GM19468 (cell line): ENCODE measurements at regions not wholly inside any gene's neighbourhood (a gene's known extent, or its start where the extent isn't known, plus 50 kb on each side); places are given as distances from the start of the nearest gene placed in this dataset.

Source experiments
- ATAC-seq: cut with Tn5 transposase; IDR thresholded peaks from one replicate; pipeline ENCODE4 v1.9.1; 2021; ENCODE audit warnings: mild to moderate bottlenecking, moderate library complexity, moderate number of reproducible peaks; ENCODE audit not compliant: unreplicated experiment; ENCODE audit errors: extremely low read depth

DNA sequence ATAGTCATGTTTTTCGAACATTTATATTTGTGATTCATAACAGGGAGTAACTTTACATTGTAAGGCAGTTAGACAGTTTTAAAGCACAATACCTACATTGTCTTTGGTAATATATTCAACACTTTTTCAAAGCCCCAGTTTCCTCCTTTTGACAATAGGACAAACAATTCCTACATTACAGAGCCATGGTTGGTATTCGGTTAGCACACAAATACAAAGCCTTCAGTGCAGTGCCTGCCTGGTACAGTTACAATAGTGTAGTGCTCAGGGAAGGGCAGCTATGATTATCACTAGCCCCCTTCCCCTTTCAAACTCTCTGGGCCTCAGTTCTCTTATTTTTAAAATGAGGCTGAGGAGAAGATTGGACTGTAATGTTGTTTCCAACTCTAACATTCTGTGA lies 207.8 kb downstream of the TPBG start:
- no peak for ATAC-seq

DNA sequence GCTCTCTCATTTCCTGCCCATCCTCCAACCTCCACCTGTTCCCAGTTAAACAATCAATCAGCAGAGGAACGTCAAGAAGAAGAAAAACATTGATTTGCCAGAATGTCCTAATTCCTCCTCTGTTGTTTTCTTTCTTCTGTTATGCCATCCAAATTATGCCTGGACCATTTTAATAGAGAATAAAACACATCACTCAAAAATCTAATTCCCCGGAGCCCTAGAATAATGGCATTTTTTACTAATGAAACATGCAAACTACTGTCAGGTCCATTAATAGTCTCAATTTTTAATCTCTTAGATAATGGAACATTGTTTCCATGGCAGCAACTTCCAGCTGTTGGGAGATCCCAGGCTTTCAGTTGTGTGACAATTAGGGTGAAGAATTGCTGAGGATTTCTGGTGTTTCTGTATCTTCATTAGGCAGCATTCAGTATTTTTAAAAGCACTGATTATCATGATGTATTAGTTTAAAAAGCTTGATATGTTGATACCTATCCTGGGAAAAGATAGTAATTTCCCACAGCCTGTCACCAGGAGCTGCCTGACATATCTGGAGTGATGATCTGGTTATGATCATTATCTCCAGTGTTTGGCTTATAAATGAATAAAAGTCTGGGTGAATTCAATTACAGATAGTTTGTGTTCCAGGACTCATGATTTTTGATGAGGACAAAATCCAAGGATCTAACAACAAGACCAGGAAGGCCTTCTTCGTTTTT lies 209.8 kb downstream of the TPBG start:
- ATAC-seq = no peak

DNA sequence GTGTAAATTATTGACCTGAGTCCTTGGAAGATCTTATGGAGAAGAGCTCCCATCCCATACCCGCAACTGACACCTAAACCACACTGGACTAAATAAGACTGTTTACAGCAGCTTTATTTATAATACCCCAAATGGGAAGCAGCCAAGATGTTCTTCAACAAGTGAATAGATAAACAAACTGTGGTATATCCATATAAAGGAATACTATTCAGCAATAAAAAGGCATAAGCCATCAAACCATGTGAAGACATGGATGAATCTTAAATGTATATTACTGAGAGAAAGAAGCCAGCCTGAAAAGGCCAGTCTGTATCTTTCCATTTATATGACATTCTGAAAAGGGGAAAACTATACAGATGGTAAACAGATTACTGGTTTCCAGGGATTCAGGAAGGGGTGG lies 212.7 kb downstream of the TPBG start:
- ATAC-seq = no peak

DNA sequence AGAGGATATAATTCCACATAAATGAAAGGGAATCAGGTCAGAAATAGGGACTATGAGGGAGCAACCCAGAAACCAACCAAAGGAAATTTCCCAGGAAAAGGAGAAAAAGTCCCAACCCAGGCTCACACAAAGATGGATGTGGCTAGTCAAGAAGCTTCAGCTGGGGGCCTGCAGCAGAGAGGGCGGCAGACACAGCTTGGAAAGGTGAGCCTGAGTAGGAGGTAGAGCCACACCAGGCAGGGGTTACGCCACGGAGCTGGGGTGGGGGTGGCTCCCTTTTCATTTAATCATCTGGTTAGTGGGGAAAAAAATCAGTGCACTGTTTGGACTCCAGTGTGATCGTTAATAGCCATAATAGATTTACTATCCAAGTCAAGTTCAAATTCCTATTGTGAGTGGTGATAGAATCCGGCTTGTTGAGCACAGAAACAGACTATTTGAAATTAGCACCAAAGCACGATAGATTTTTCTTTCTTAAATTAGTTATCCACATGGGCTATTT lies 220.6 kb downstream of the TPBG start:
- ATAC-seq = no peak

DNA sequence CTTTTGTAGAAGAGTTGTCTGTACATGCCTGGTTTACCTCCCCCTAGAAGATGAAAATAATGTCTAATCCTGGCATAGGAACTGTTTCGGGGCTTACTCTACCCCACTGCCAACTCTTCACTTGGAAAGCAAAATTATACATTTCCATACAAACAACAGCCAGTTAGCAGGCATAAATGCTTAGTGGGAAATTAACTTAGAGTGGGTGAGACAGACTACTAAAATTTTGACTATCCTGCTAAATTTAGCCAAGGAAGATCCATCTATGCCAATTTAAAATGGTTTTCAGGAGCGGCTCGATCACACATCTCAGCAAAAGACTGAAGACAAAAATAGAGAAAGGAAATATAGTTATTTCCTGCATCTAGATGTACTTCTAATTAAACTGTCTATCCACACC lies 221.2 kb downstream of the TPBG start:
- no peak for ATAC-seq

DNA sequence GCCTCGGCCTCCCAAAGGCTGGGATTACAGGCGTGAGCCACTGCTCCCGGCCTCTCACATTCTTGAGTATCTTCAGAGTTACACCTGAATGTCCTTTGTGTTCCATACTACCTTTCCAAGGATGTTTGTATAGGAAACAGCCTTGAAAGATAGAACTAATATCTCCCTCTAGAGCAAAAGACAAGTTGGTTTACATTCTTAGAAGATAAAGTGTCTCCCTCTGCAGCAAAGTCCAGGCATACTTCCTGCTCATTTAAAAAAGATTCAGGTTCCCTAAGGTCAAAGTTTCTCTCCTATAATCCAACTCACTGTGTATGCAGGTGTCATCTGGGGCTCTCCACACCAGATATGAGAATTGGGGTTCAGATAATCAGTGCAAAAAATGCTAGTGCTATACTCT lies 224.4 kb downstream of the TPBG start:
- no peak for ATAC-seq

DNA sequence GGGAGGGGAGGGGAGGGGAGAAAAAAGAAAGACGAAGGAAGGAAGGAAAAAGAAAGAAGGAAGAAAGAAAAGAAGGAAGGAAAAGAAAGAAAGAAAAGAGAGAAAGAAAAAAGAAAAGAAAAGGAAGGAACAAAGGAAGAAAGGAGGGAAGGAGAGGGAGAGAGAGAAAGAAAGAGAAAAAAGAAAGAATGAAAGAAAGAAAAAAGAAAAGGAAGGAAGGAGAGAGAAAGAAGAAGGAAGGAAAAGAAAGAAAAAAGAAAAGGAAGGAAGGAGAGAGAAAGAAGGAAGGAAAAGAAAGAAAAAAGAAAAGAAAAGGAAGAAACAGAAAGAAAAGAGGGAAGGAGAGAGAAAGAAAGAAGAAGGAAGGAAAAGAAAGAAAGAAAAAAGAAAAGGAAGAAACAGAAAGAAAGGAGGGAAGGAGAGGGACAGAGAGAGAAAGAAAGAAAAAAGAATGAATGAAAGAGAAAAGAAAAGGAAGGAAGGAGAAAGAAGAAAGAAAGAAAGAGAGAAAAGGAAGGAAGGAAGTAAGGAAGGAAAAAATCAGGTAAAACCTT lies 225.3 kb downstream of the TPBG start:
- no peak for ATAC-seq

DNA sequence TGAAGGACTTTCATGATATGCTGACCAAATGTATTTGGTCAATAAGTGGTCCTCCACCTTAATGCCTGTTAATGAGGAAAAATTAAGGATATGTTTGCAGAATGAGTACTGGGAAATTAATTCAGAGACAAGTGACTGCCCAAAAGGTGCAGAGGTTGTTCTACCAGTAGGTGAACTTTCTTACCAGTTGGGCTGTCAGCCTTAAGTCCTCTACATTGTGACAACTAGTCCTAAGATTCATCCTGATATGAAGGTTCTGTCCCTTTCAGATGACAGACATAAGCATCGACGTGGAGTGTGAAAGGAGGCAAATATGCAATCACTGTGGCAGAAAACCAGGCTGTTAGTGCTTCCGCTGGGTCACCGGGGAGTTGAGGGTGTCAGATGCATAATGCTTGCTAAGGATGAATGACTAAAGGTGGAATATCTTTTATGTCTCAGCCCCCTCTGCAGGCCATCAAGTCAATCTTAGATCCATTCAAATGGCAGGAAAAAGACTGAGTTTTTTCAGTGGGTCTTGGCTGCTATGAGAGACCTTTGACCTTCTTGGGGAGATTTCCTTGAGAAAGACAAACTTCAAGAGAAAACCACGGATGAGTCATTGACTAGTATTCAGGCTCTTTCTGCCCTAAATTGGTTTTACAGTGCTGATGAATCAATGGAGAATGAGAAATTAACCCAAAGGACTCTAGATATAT lies 226.0 kb downstream of the TPBG start:
- peak; percentile 19 for ATAC-seq

DNA sequence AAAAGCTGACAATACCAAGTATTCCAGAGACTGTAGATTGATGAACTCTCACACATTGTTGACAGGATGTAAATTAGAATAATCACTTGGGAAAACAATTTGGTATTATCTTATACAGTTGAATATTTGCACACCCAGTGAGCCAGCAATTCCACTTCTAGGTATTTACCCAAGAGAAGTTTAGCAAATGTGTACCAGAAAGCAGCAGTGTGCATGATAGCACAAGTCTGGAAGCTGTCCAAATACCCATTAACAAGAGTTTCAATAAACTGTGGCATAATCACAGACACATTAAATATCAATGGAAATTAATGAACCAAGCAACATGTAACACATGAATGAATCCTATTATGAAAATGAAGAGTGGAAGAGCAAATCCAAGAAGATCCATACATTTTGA lies 233.6 kb downstream of the TPBG start:
- no peak for ATAC-seq

DNA sequence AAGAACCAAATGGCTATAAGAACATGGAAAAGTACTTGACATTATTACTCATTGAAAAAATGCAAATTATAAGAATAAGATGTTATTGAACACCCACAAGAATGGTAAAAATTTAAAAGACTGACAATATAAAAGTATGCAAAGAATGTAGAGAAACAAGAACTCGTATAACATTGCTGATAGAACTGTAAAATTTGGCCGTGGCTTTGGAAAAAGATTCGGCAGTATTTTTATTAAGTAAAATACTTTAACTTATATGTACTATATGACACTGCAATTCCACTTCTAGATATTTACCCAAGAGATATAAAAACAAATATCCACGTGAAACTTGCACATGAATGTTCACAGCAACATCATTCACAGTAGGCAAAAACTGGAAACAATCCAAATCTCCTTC lies 239.2 kb downstream of the TPBG start:
- no peak for ATAC-seq

DNA sequence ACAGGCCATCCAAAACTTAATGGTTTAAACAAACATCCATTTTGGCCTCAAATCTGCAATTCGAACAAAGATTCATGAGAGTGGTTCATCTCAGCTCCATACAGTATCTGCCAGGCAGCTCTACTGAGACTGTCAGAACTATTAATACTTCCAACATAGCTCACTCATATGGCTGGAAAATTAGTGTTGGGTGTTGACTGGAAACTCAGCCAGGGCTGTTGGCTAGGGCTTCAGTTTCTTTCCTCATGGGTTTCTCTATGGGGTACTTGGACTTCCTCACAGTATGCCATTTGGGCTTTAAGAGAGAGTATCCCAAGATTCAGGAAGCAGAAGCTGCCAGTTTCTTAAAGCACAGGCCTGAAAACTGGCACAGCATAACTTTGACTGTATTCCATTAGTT lies 240.3 kb downstream of the TPBG start:
- ATAC-seq = no peak

DNA sequence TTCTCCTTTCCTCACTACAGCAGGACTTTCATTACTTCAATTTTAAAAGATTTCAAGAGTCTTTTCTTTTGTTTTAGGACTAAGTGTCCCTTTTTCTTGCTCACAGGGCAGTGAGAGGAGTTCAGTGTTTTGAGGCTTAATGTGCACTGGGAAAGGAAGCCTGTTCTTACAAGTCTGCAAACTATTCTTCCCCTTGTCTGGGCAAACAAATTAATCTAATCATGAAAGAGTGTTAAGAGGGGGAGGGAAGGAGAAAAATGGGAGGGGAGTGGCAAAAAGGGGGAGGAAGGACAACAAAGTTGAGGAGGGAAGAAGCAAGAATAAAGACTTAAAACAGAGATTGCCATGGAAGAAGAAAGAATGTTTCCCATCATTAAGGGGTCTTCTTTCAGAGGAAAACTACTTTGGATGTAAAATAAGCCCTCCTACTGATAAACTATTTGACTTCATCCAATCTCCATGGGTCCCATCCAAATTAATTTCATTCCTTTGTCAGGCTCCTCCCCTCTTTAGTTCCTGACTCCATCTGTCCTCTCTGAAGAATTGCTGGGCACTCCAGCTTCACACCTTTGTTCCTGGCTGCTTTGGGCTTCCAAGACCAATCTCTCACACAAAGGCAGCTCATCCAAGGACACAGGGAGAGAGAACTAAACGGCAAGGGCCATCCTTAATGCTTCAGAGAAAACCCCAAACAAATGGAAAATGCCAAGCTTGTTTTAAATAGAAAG lies 244.5 kb downstream of the TPBG start:
- no peak for ATAC-seq

DNA sequence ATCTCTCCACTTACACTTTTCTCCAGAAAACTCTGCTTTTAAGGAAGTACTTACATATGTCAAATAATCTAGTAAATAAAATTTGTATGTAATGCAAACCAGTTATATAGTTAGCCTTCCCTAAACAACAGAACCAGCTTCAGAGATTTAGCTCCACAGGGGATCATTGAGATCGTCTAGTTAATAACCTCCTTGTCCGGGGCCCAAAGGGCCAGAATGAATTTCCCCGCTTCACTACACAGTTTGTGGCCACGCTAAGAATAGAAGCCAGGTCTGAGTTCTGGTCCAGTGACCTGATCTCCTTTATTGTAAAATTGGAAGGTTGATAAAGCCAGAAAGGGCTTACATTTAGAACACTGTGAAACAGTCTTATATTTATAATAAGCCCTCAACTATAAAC lies 245.2 kb downstream of the TPBG start:
- no peak for ATAC-seq

DNA sequence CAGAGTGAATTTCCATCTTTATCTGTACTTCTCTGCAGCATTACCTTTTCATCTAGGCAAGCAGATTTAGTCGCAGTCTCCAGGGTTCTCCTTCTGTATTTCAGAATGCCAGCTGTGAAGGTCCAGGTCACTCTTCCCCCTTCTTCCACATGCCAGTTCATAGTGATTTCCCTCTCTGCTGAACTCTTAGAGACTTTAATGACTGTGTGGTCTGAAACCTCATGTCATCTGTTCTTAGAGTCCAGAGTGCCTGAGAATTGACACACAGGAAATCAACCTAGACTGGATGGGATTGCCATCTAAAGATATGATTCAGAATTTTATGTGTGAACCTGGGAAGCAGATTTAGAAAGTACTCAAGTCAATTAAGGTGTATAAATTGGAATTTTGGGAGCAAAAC lies 248.1 kb downstream of the TPBG start:
- no peak for ATAC-seq

DNA sequence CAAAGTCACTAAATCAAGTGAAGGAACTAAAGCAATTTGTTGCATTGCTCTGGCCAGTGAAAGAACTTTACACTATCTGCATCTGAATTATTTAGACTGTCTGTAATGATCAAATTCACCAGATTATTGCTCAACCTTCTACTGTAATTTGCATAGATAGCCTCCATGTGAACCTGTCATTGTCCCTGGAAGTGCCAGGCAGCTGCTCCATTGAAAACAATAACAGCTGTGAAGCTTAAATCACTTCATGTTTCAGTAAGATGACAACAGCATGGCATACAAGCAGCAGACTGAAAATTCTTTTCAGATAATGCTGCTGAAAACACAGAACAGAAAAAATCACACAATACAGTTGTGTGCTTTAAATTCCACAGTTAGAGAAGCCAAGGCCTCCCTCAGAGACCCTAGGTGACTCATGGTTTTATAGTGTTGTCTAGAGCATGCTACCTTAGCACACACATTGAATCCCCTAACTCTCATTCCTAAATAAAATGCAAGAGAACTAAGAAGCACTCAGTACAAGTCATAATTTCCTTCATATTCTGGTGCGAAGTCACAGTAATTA lies 248.9 kb downstream of the TPBG start:
- no peak for ATAC-seq

DNA sequence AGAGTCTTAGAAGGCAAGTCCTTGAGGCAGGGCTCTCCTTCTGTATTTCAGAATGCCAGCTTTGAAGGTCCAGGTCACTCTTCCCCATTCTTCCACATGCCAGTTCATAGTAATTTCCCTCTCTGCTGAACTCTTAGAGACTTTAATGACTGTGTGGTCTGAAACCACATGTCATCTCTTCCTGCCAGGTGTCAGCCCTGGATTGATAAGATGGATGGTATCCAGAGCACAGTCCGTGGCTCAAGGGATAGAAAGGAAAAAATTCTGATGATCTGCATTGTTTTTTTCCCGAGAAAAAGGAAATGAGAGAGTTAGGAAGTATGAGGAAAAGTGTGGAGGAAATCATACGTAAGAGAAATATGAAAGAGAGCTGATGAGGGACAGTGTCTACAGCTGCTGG lies 250.9 kb downstream of the TPBG start:
- ATAC-seq = no peak

DNA sequence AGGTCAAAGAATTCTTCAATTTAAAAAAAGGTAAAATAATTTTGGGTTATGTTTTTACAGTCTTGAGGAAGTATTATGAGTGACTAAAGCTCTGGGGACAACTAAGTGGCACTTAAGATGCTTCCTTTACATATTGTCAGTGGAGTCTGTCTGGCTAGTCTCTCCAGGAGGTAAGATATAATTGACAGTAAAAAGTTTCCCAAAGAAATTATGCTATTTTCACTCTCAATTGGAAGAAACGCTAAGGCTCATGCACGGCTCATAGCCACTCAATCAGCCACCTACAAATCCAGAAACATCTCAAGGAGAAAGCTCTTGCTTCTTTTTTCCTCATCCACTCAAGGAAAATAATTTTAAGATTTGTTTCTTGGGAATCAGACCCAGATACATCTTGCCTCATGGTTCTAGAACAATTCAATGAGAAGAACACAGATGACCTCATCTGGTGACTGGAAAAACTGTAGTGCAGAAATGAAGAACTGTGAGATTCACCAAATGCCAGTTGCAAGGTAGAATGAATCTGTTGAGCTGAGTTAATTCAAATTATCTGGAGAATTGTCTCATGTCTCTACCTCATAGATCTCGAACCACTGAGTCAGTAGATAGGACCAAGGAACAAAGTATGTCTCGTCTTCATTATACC lies 252.9 kb downstream of the TPBG start:
- ATAC-seq = no peak

DNA sequence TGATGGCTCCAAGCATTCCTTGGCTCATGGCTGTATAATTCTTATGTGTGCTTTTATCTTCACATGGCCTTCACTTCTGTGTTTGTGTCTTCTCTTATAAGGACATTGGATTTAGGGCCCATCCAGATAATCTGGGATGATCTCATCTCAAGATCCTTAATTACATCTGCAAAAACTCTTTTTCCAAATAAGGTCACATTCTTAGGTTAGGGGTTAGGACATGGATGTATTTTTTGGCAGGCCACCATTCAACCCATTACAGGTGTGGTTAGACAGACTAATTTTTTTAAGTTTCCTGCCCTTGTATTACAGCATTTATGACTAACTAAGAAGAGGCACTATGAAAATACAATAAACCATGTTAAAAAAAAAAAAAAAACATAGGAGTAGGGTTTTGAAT lies 254.0 kb downstream of the TPBG start:
- no peak for ATAC-seq

DNA sequence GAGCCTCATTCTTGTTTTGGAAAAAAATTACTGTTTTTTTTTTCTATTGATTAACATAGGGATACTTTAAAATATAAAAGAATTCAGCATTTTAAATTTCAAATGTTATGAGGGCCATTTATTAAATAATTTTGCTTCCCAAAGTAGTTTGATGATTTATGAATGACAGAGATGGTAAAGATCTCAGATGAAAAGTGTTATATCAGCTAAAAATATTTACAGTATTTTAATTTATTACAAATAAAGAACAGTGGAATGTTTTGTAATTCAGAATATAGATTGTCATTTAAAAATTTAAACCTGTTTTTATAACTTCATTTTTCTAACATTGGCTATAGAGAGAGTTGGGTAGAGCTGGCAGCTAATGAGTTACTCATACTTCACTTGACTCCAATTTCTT lies 256.0 kb downstream of the TPBG start:
- ATAC-seq = no peak

DNA sequence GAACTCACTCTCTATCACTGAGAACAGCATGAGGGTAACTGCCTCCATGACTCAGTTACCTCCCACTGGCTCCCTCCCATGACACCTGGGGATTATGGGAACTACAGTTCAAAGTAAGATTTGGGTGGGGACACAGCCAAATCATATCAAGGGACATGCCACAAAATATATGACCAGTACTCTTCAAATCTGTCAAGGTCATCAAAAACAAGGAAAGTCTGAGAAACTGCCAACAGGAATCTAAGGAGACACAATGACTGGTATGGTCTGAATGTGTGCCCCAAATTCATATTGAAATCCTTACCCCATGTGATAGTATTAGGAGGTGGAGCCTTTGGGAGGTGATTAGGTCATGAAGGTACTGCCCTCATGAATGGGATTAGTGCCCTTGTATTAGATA lies 258.8 kb downstream of the TPBG start:
- ATAC-seq = no peak
